Neural crest cell (in vitro differentiated cells): ENCODE measurements at regions not wholly inside any gene's neighbourhood (a gene's known extent, or its start where the extent isn't known, plus 50 kb on each side); places are given as distances from the start of the nearest gene placed in this dataset.

Experiments
- DNase-seq: peaks from one replicate; pipeline ENCODE4 v3.0.0; 2021; ENCODE audit warnings: low read depth, mixed read lengths, low spot score
- H3K27ac Mint-ChIP-seq: one replicate; pipeline ENCODE4 v1.8.0; 2021; ENCODE audit warnings: mild to moderate bottlenecking, mixed read lengths; ENCODE audit not compliant: unreplicated experiment
- H3K27me3 Mint-ChIP-seq: 2 replicates; pipeline ENCODE4 v1.8.0; 2021; ENCODE audit warnings: low read depth, mild to moderate bottlenecking, mixed read lengths
- H3K36me3 Mint-ChIP-seq: 2 replicates; pipeline ENCODE4 v1.8.0; 2021; ENCODE audit warnings: low read depth, mild to moderate bottlenecking, mixed read lengths
- H3K4me1 Mint-ChIP-seq: 2 replicates; pipeline ENCODE4 v1.8.0; 2021; ENCODE audit warnings: mixed read lengths
- H3K4me3 Mint-ChIP-seq: one replicate; pipeline ENCODE4 v1.8.0; 2021; ENCODE audit warnings: mild to moderate bottlenecking, mixed read lengths
- H3K9me3 Mint-ChIP-seq: 2 replicates; pipeline ENCODE4 v1.8.0; 2021; ENCODE audit warnings: mixed read lengths
- CTCF ChIP-seq: fragments of 200-600 bp; sonication (generic); conservative IDR thresholded peaks from 2 replicates; pipeline ENCODE4 v1.5.0; 2021; ENCODE audit warnings: antibody characterized with exemption, mild to moderate bottlenecking

GRCh38 chr20:24199501-24199900, 210.9 kb upstream of the GGTLC1 start:
- Mint-ChIP-seq H3K4me3 (no peak overlapping the region), H3K27me3 (no peaks in the 10 kb centered on the region), H3K27ac (no peak overlapping the region), H3K36me3 (no peaks in the 10 kb centered on the region), H3K4me1 (peaks cover 4% of the 10 kb centered on the region), H3K9me3 (no peaks in the 10 kb centered on the region)
- DNase-seq, result no peak
- no peak for TF ChIP-seq CTCF

DNA sequence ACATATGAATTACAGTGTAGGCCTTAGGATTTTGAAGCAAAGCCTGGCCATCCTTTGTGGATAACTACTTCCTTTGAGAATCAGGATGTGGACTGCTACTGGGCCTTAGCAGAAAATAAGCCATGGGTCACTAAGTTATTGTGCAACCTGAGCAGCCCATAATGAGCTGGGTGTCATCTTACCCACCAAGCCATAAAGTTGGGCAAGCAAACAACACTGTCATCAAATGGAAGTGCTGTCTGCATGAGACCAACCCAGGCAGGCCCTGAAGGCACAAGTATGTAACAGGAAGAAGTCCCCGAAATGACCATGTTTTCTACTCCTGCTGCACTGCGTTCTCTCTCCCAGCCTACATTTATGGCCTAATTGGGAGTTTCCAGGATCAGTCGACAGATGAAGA, 205.6 kb upstream of the GGTLC1 start:
- H3K4me1 Mint-ChIP-seq, result no peaks in the 10 kb centered on the region
- no peak overlapping the region for H3K27ac Mint-ChIP-seq
- no peaks in the 10 kb centered on the region for H3K27me3 Mint-ChIP-seq
- no peak for TF ChIP-seq CTCF
- DNase-seq, result no peak
- peaks cover 6% of the 10 kb centered on the region for H3K9me3 Mint-ChIP-seq
- H3K4me3 Mint-ChIP-seq, result no peak overlapping the region
- no peaks in the 10 kb centered on the region for H3K36me3 Mint-ChIP-seq

DNA sequence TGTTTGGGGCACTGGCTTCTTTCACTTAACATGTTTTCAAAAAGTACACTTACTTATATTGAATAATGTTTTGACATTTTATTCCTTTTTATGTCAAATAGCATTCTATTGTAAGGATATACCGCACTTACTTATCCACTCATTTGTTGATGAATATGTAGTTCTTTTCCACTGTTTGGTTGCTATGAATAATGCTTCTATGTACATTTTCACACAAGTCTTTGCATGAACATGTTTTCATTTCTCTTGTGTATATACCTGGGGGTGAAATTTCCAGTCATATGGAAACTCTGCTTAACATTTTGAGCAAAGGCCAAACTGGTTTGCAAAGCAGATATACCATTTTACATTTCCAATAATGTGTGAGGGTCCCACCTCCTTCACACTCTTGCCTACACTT, 202.3 kb upstream of the GGTLC1 start:
- H3K27ac Mint-ChIP-seq, result no peak overlapping the region
- H3K36me3 Mint-ChIP-seq, result no peaks in the 10 kb centered on the region
- H3K9me3 Mint-ChIP-seq, result peaks cover 6% of the 10 kb centered on the region
- H3K4me3 Mint-ChIP-seq, result no peak overlapping the region
- no peak for TF ChIP-seq CTCF
- DNase-seq, result no peak
- peaks cover 2% of the 10 kb centered on the region for H3K27me3 Mint-ChIP-seq
- no peaks in the 10 kb centered on the region for H3K4me1 Mint-ChIP-seq

DNA sequence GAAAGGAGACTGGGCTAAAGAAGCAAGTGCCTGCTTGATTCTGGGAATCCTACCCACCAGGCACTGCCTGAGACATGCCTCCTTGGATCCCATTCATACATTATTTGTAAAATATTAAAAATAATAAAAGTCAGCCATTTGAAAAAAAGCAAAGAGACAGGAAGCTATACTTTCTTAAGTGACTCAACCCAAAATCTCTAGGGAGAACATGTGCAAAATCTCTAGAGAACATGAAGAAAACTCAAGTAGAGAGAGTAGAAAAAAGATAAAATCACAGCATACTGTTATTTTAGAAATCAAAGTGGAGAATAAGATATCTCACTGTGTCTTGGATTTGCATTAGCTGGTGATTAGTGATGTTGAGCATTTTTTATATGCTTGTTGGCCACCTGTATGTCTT, 197.2 kb upstream of the GGTLC1 start:
- Mint-ChIP-seq H3K4me1 (no peaks in the 10 kb centered on the region), H3K27me3 (peaks cover 12% of the 10 kb centered on the region), H3K4me3 (no peak overlapping the region), H3K36me3 (no peaks in the 10 kb centered on the region), H3K27ac (no peak overlapping the region), H3K9me3 (peaks cover 5% of the 10 kb centered on the region)
- no peak for TF ChIP-seq CTCF
- no peak for DNase-seq

DNA sequence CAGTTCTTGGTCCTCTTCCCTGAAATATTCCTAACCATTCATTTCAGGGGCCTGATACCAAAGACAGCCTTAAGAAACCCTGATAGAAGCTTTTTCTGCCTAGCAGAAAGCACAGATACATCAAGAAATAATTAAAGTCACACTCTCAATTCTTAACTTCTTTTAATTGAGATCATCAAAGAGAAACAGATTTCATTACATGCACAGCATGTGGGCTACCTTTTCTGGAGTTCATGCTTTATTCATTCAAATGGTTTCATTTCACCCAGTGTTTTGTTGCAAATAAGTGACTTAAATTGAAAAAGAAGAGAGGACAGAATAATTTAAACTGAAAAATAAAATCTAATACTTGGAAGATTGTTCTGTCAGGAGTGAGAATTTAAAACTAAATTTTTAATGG, 192.6 kb upstream of the GGTLC1 start:
- Mint-ChIP-seq H3K4me3 (no peak overlapping the region), H3K27me3 (peaks cover 10% of the 10 kb centered on the region), H3K27ac (no peak overlapping the region), H3K9me3 (no peaks in the 10 kb centered on the region), H3K36me3 (no peaks in the 10 kb centered on the region), H3K4me1 (no peaks in the 10 kb centered on the region)
- TF ChIP-seq CTCF, result no peak
- DNase-seq, result no peak

GRCh38 chr20:24169256-24169655, 180.7 kb upstream of the GGTLC1 start:
- H3K4me3 Mint-ChIP-seq, result no peak overlapping the region
- no peak overlapping the region for H3K27ac Mint-ChIP-seq
- H3K9me3 Mint-ChIP-seq, result peaks cover 12% of the 10 kb centered on the region
- H3K4me1 Mint-ChIP-seq, result peaks cover 4% of the 10 kb centered on the region
- peaks cover 5% of the 10 kb centered on the region for H3K27me3 Mint-ChIP-seq
- peaks cover 5% of the 10 kb centered on the region for H3K36me3 Mint-ChIP-seq
- no peak for TF ChIP-seq CTCF
- no peak for DNase-seq
